ENCODE measurements at regions not wholly inside any gene's neighbourhood (a gene's known extent, or its start where the extent isn't known, plus 50 kb on each side); places are given as distances from the start of the nearest gene placed in this dataset.

- no peak for FAIRE-seq
Measured at GRCh38 chr2:167544602-167545001, 656.3 kb downstream of the XIRP2 start.

GRCh38 chr2:167543721-167544120, 655.4 kb downstream of the XIRP2 start:
- FAIRE-seq (no peak), DNase-seq (ENCODE audit: low read depth, low spot score) (no peak)
- Histone ChIP-seq H3K9ac (ENCODE audit: control insufficient read depth, extremely low read depth, insufficient read depth, low read length) (no peak overlapping the region), H4K20me1 (ENCODE audit: control insufficient read depth, extremely low read depth, insufficient read depth, low read length) (no peaks in the 10 kb centered on the region), H3K27ac (ENCODE audit: control insufficient read depth, insufficient read depth, low read length) (no peak overlapping the region), H3K4me1 (ENCODE audit: control insufficient read depth, extremely low read depth, insufficient read depth, low read length) (no peaks in the 10 kb centered on the region), H3K9me1 (ENCODE audit: control insufficient read depth, extremely low read depth, insufficient read depth, low read length) (no peaks in the 10 kb centered on the region), H3K9me3 (ENCODE audit: control insufficient read depth, low read depth, low read length) (no peaks in the 10 kb centered on the region), H3K27me3 (ENCODE audit: control insufficient read depth, extremely low read depth, insufficient read depth, low read length) (no peaks in the 10 kb centered on the region), H3K79me2 (ENCODE audit: control insufficient read depth, insufficient read depth, low read length) (no peaks in the 10 kb centered on the region), H3K4me3 (ENCODE audit: control insufficient read depth in 2 of 3, extremely low read depth in 1 of 3, insufficient read depth in 2 of 3, low read depth in 1 of 3, low read length in 3 of 3) (no peak overlapping the region), H3K4me2 (ENCODE audit: control insufficient read depth, extremely low read depth, insufficient read depth, low read depth, low read length) (no peak overlapping the region), H2AFZ (ENCODE audit: control insufficient read depth, low read length) (no peak overlapping the region), H3K36me3 (ENCODE audit: control insufficient read depth in 2 of 2, extremely low read depth in 1 of 2, insufficient read depth in 2 of 2, low read length in 2 of 2) (no peaks in the 10 kb centered on the region)
- dilution Hi-C loops (cut with MboI; ENCODE audit: extremely low pct_ligation_motif_present, low sequenced_read_pairs): no loop called here
- TF ChIP-seq EZH2 (IDR thresholded peaks at IDR 0.05; ENCODE audit: low read length): no peak
- TF ChIP-seq CTCF (optimal IDR thresholded peaks at IDR 0.05 in 1 of 3, IDR thresholded peaks at IDR 0.05 in 1 of 3, conservative IDR thresholded peaks at IDR 0.05 in 1 of 3; ENCODE audit: extremely low read depth in 1 of 3, insufficient read depth in 2 of 3, low read length in 3 of 3): no peak

More at GRCh38 chr2:167544602-167545001, 656.3 kb downstream of the XIRP2 start:
- Histone ChIP-seq H3K9me3 (ENCODE audit: control insufficient read depth, low read depth, low read length) (no peaks in the 10 kb centered on the region), H3K79me2 (ENCODE audit: control insufficient read depth, insufficient read depth, low read length) (no peaks in the 10 kb centered on the region), H3K9me1 (ENCODE audit: control insufficient read depth, extremely low read depth, insufficient read depth, low read length) (no peaks in the 10 kb centered on the region), H3K9ac (ENCODE audit: control insufficient read depth, extremely low read depth, insufficient read depth, low read length) (no peak overlapping the region), H4K20me1 (ENCODE audit: control insufficient read depth, extremely low read depth, insufficient read depth, low read length) (no peaks in the 10 kb centered on the region), H3K4me2 (ENCODE audit: control insufficient read depth, extremely low read depth, insufficient read depth, low read depth, low read length) (no peak overlapping the region), H3K4me1 (ENCODE audit: control insufficient read depth, extremely low read depth, insufficient read depth, low read length) (no peaks in the 10 kb centered on the region), H3K27ac (ENCODE audit: control insufficient read depth, insufficient read depth, low read length) (no peak overlapping the region), H3K27me3 (ENCODE audit: control insufficient read depth, extremely low read depth, insufficient read depth, low read length) (no peaks in the 10 kb centered on the region), H3K36me3 (ENCODE audit: control insufficient read depth in 2 of 2, extremely low read depth in 1 of 2, insufficient read depth in 2 of 2, low read length in 2 of 2) (no peaks in the 10 kb centered on the region), H3K4me3 (ENCODE audit: control insufficient read depth in 2 of 3, extremely low read depth in 1 of 3, insufficient read depth in 2 of 3, low read depth in 1 of 3, low read length in 3 of 3) (no peak overlapping the region), H2AFZ (ENCODE audit: control insufficient read depth, low read length) (no peak overlapping the region)
- TF ChIP-seq CTCF (optimal IDR thresholded peaks at IDR 0.05 in 1 of 3, IDR thresholded peaks at IDR 0.05 in 1 of 3, conservative IDR thresholded peaks at IDR 0.05 in 1 of 3; ENCODE audit: extremely low read depth in 1 of 3, insufficient read depth in 2 of 3, low read length in 3 of 3): no peak
- no peak for TF ChIP-seq EZH2 (IDR thresholded peaks at IDR 0.05; ENCODE audit: low read length)
- dilution Hi-C loops (cut with MboI; ENCODE audit: extremely low pct_ligation_motif_present, low sequenced_read_pairs): no loop called here
- no peak for DNase-seq (ENCODE audit: low read depth, low spot score)

Measured in keratinocyte (primary cell).